H1 (cell line): ENCODE measurements at regions not wholly inside any gene's neighbourhood (a gene's known extent, or its start where the extent isn't known, plus 50 kb on each side); places are given as distances from the start of the nearest gene placed in this dataset.

Experiments
- CTCF ChIA-PET: fragments of 300-600 bp; sonication (Branson Sonifier 250); formaldehyde crosslinking; loops from one replicate; lab custom pipeline; 2021; ENCODE audit not compliant: partially characterized antibody; lab: Charles Lee
- POLR2A ChIA-PET: fragments of 300-600 bp; sonication (Branson Sonifier 250); formaldehyde crosslinking; loops from one replicate; lab custom pipeline; 2021; ENCODE audit warnings: inconsistent platforms; ENCODE audit not compliant: partially characterized antibody; lab: Charles Lee
- DNase-seq, 2 experiments: peaks; one replicate each; pipeline versions ENCODE4 v3.0.0 to v3.0.0-alpha.2; 2010 to 2022; ENCODE audit warnings: low spot score in 2 of 2, low read depth in 1 of 2, mixed read lengths in 1 of 2
- FAIRE-seq: peaks from 2 replicates; lab custom pipeline; 2011; peaks lifted over from hg19 to GRCh38; lab: Jason Lieb, UNC
- H2AFZ ChIP-seq: 2 replicates; pipeline ENCODE4 v1.8.1; 2012; ENCODE audit warnings: low read length, inconsistent platforms
- H2AK5ac ChIP-seq: 2 replicates; pipeline ENCODE4 v1.6.1; 2013; ENCODE audit warnings: low read depth, low read length
- H2BK120ac ChIP-seq: replicated peaks from 2 replicates; pipeline ENCODE3; 2013; ENCODE audit warnings: low read depth, low read length, inconsistent platforms
- H2BK12ac ChIP-seq: 2 replicates; pipeline ENCODE4 v1.6.1; 2013; ENCODE audit warnings: low read depth, low read length
- H2BK15ac ChIP-seq: 2 replicates; pipeline ENCODE4 v1.6.1; 2013; ENCODE audit warnings: low read length
- H2BK20ac ChIP-seq: 2 replicates; pipeline ENCODE4 v1.6.1; 2013; ENCODE audit warnings: low read length
- H2BK5ac ChIP-seq: 2 replicates; pipeline ENCODE4 v1.6.1; 2013; ENCODE audit warnings: low read depth, low read length
- H3K14ac ChIP-seq: 2 replicates; pipeline ENCODE4 v1.6.1; 2013; ENCODE audit warnings: inconsistent platforms; ENCODE audit not compliant: insufficient read length
- H3K18ac ChIP-seq: 2 replicates; pipeline ENCODE4 v1.6.1; 2013; ENCODE audit warnings: low read length; ENCODE audit errors: extremely low read depth
- H3K23ac ChIP-seq: 2 replicates; pipeline ENCODE4 v1.6.1; 2013; ENCODE audit warnings: inconsistent platforms; ENCODE audit not compliant: insufficient read length
- H3K23me2 ChIP-seq: 2 replicates; pipeline ENCODE4 v1.6.1; 2013; ENCODE audit warnings: low read depth, low read length
- H3K27ac ChIP-seq: 2 replicates; pipeline ENCODE4 v1.6.1; 2011; ENCODE audit warnings: low read depth, low read length, inconsistent platforms
- H3K27me3 ChIP-seq, 4 experiments: replicated peaks in 1 of 4; 1 replicate in 1 of 4; 2 replicates in 3 of 4; pipeline versions ENCODE4 v1.6.1 to v1.8.1; 2011 to 2013; ENCODE audit warnings: low read length in 3 of 4, mild to moderate bottlenecking in 3 of 4, inconsistent platforms in 2 of 4, mixed read lengths in 2 of 4, moderate library complexity in 1 of 4; ENCODE audit not compliant: control insufficient read depth in 3 of 4, insufficient read depth in 3 of 4; ENCODE audit errors: extremely low read depth in 1 of 4
- H3K36me3 ChIP-seq, 4 experiments: 2 replicates each; pipeline versions ENCODE4 v1.6.1 to v1.8.1; 2011 to 2013; ENCODE audit warnings: mild to moderate bottlenecking in 4 of 4, low read length in 3 of 4, moderate library complexity in 2 of 4, control low read depth in 1 of 4, inconsistent platforms in 1 of 4; ENCODE audit not compliant: insufficient read depth in 4 of 4, control insufficient read depth in 2 of 4
- H3K4ac ChIP-seq: replicated peaks from 2 replicates; pipeline ENCODE3; 2013; ENCODE audit warnings: low read length, low read depth, mixed read lengths, inconsistent platforms; ENCODE audit not compliant: insufficient read length
- H3K4me1 ChIP-seq, 4 experiments: replicated peaks in 1 of 4; 1 replicate in 1 of 4; 2 replicates in 3 of 4; pipeline versions ENCODE4 v1.6.1 to v1.8.1; 2011 to 2013; ENCODE audit warnings: low read length in 3 of 4, inconsistent platforms in 2 of 4, mixed read lengths in 1 of 4; ENCODE audit not compliant: insufficient read depth in 4 of 4, control insufficient read depth in 3 of 4
- H3K4me2 ChIP-seq, 2 experiments: 2 replicates each; pipeline versions ENCODE4 v1.6.1 to v1.8.1; 2011 to 2013; ENCODE audit warnings: low read depth in 2 of 2, low read length in 2 of 2, control low read depth in 1 of 2, inconsistent platforms in 1 of 2, mild to moderate bottlenecking in 1 of 2; ENCODE audit not compliant: insufficient read depth in 1 of 2
- H3K4me3 ChIP-seq, 4 experiments: fragments of 200-600, 300-600 bp in 1 of 4; sonication (generic), shearing (Covaris generic), sonication (Bioruptor Twin) in 1 of 4; 2 replicates each; pipeline versions ENCODE4 v1.5.1 to v1.8.1; 2011 to 2016; ENCODE audit warnings: low read length in 4 of 4, low read depth in 3 of 4, control low read depth in 2 of 4, inconsistent platforms in 2 of 4, mild to moderate bottlenecking in 2 of 4, mixed read lengths in 1 of 4, moderate library complexity in 1 of 4; ENCODE audit not compliant: insufficient read depth in 2 of 4; ENCODE audit errors: extremely low read depth in 1 of 4
- H3K56ac ChIP-seq: replicated peaks from 2 replicates; pipeline ENCODE3; 2013; ENCODE audit warnings: low read depth, mild to moderate bottlenecking, mixed read lengths, low read length, inconsistent platforms; ENCODE audit not compliant: insufficient read length
- H3K79me1 ChIP-seq: 2 replicates; pipeline ENCODE4 v1.6.1; 2013; ENCODE audit warnings: low read depth, low read length, control low read depth
- H3K79me2 ChIP-seq, 2 experiments: 2 replicates each; pipeline versions ENCODE4 v1.6.1 to v1.8.1; 2012 to 2013; ENCODE audit warnings: low read length in 2 of 2, mild to moderate bottlenecking in 2 of 2, inconsistent platforms in 1 of 2; ENCODE audit not compliant: insufficient read depth in 2 of 2, control insufficient read depth in 1 of 2
- H3K9ac ChIP-seq, 4 experiments: replicated peaks in 1 of 4; 1 replicate in 1 of 4; 2 replicates in 3 of 4; pipeline versions ENCODE4 v1.6.1 to v1.8.1; 2011 to 2013; ENCODE audit warnings: low read depth in 3 of 4, low read length in 3 of 4, control low read depth in 2 of 4, mild to moderate bottlenecking in 2 of 4, moderate library complexity in 2 of 4, inconsistent platforms in 1 of 4; ENCODE audit errors: extremely low read depth in 1 of 4
- H3K9me3 ChIP-seq, 2 experiments: 2 replicates each; pipeline versions ENCODE4 v1.6.1 to v1.8.1; 2012 to 2013; ENCODE audit warnings: mild to moderate bottlenecking in 2 of 2, moderate library complexity in 2 of 2, control low read depth in 1 of 2, inconsistent platforms in 1 of 2, low read depth in 1 of 2, low read length in 1 of 2, mixed read lengths in 1 of 2; ENCODE audit not compliant: insufficient read depth in 2 of 2
- H4K20me1 ChIP-seq, 2 experiments: replicated peaks in 1 of 2; 2 replicates each; pipeline versions ENCODE3 to v1.8.1; 2011 to 2013; ENCODE audit warnings: inconsistent platforms in 2 of 2, low read length in 2 of 2, mild to moderate bottlenecking in 1 of 2; ENCODE audit not compliant: insufficient read depth in 2 of 2, control insufficient read depth in 1 of 2
- H4K5ac ChIP-seq: 2 replicates; pipeline ENCODE4 v1.6.1; 2013; ENCODE audit warnings: low read length, low read depth, mixed read lengths, inconsistent platforms; ENCODE audit not compliant: insufficient read length
- H4K8ac ChIP-seq: 2 replicates; pipeline ENCODE4 v1.8.0; 2013; ENCODE audit warnings: mild to moderate bottlenecking, moderate library complexity, low read length, inconsistent platforms; ENCODE audit not compliant: insufficient read depth; ENCODE audit errors: extremely low read depth
- H4K91ac ChIP-seq: replicated peaks from 2 replicates; pipeline ENCODE3; 2013; ENCODE audit warnings: low read length, mixed read lengths, inconsistent platforms; ENCODE audit not compliant: insufficient read length
- ATF2 ChIP-seq: IDR thresholded peaks from 2 replicates; pipeline ENCODE4 v1.6.1; 2012; ENCODE audit warnings: low read length, inconsistent platforms
- CBX8 ChIP-seq: fragments of 300-800, 300-1000 bp; sonication (generic); IDR thresholded peaks from 2 replicates; pipeline ENCODE4 v1.7.1; 2016; ENCODE audit warnings: low read depth, low read length, borderline replicate concordance
- HDAC2 ChIP-seq, 2 experiments: fragments of 300-600 bp in 1 of 2; sonication (generic) in 1 of 2; IDR thresholded peaks; 2 replicates each; pipeline ENCODE4 v1.6.1; 2011 to 2012; ENCODE audit warnings: low read depth in 2 of 2, low read length in 2 of 2, mild to moderate bottlenecking in 2 of 2, moderate library complexity in 2 of 2, borderline replicate concordance in 1 of 2, inconsistent platforms in 1 of 2
- KDM4A ChIP-seq: IDR thresholded peaks from one replicate; pipeline ENCODE4 v1.7.1; 2012; ENCODE audit warnings: low read depth, mild to moderate bottlenecking, moderate library complexity, low read length, inconsistent platforms; ENCODE audit not compliant: severe bottlenecking
- KDM5A ChIP-seq: fragments of 200-600 bp; IDR thresholded peaks from 2 replicates; pipeline ENCODE4 v1.7.1; 2012; ENCODE audit warnings: mild to moderate bottlenecking, low read length, inconsistent platforms, mixed read lengths
- RBBP5 ChIP-seq: IDR thresholded peaks from 2 replicates; pipeline ENCODE4 v1.7.1; 2012; ENCODE audit warnings: low read depth, mild to moderate bottlenecking, inconsistent platforms, low read length, moderate library complexity, borderline replicate concordance
- RNF2 ChIP-seq: fragments of 200-900, 300-1000 bp; sonication (generic); IDR thresholded peaks from 2 replicates; pipeline ENCODE4 v1.7.1; 2016; ENCODE audit warnings: borderline replicate concordance, low read depth, mild to moderate bottlenecking, antibody characterized with exemption, low read length; ENCODE audit not compliant: poor library complexity, severe bottlenecking; ENCODE audit errors: missing control alignments
- SP2 ChIP-seq: IDR thresholded peaks from 2 replicates; pipeline ENCODE4 v1.6.1; 2012; ENCODE audit warnings: mild to moderate bottlenecking, low read length, inconsistent platforms
- TAF1 ChIP-seq: IDR thresholded peaks from 2 replicates; pipeline ENCODE4 v1.6.1; 2011; ENCODE audit warnings: mild to moderate bottlenecking, low read depth, low read length
- TBP ChIP-seq: IDR thresholded peaks from 2 replicates; pipeline ENCODE4 v1.6.1; 2011; ENCODE audit warnings: low read depth, low read length, improper control_type of control experiment
- YY1 ChIP-seq: IDR thresholded peaks from 2 replicates; pipeline ENCODE4 v1.6.1; 2011; ENCODE audit warnings: low read depth, mild to moderate bottlenecking, low read length
- WGBS, 2 experiments: shearing (Covaris generic) in 1 of 2; methylation state at CpG; one replicate each; pipeline versions ENCODE4 v1.1.6 to v1.1.7; 2013 to 2015; ENCODE audit warnings: low lambda C conversion rate in 2 of 2, mixed read lengths in 2 of 2, inconsistent platforms in 1 of 2, low coverage in 1 of 2, missing lambda C conversion rate in 1 of 2; ENCODE audit not compliant: insufficient replicate concordance in 2 of 2, insufficient coverage in 1 of 2, insufficient read length in 1 of 2; ENCODE audit errors: extremely low coverage in 1 of 2, missing lambda C conversion rate in 1 of 2; 5-methylcytosine and 5-hydroxymethylcytosine counted together

GRCh38 chr10:65323802-65324201 lies 1602.0 kb upstream of the LRRTM3 start:
- H3K23ac ChIP-seq, result no peak overlapping the region
- no peaks in the 10 kb centered on the region for H3K79me2 ChIP-seq
- no peak overlapping the region for H2BK15ac ChIP-seq
- H2AK5ac ChIP-seq, result no peak overlapping the region
- WGBS, 2 experiments, result 95% methylated on average over 6 of the region's 6 CpGs; no CpG with 5 or more reads in 1 of the 2 experiments
- H3K27me3 ChIP-seq, result no peaks in the 10 kb centered on the region
- no peaks in the 10 kb centered on the region for H3K9me3 ChIP-seq
- ChIA-PET CTCF (interaction anchor here (0.6 kb wide), 1 partner anchor 776 kb away, joined by 3 read pairs; no protein-coding TSS in a partner anchor), POLR2A (no interaction called here)
- H4K8ac ChIP-seq, result no peak overlapping the region
- H3K36me3 ChIP-seq, result no peaks in the 10 kb centered on the region
- no peak overlapping the region for H3K4ac ChIP-seq
- H3K79me1 ChIP-seq, result no peaks in the 10 kb centered on the region
- peaks cover 0 to 12% (median under 1%) of the 10 kb centered on the region in 4 experiments; a peak in 3 of 7 replicates for H3K4me1 ChIP-seq
- no peaks in the 10 kb centered on the region for H3K23me2 ChIP-seq
- H2BK12ac ChIP-seq, result no peak overlapping the region
- no peak overlapping the region for H2BK5ac ChIP-seq
- H3K14ac ChIP-seq, result no peak overlapping the region
- FAIRE-seq, result no peak
- no peak overlapping the region for H3K9ac ChIP-seq
- no peak overlapping the region for H3K18ac ChIP-seq
- no peaks in the 10 kb centered on the region for H4K20me1 ChIP-seq
- H3K4me2 ChIP-seq, result no peak overlapping the region
- no peak overlapping the region for H4K5ac ChIP-seq
- H3K56ac ChIP-seq, result no peak overlapping the region
- no peak for TF ChIP-seq YY1
- no peak for TF ChIP-seq RNF2
- TF ChIP-seq TBP, result no peak
- TF ChIP-seq SP2, result no peak
- no peak for TF ChIP-seq RBBP5
- no peak for TF ChIP-seq TAF1
- no peak for TF ChIP-seq HDAC2 (IDR thresholded peaks at IDR 0.05; ENCODE audit: borderline replicate concordance in 1 of 2, low read depth in 2 of 2, low read length in 2 of 2)
- TF ChIP-seq ATF2, result no peak
- no peak for TF ChIP-seq KDM5A
- no peak for TF ChIP-seq CBX8
- TF ChIP-seq KDM4A, result no peak
- no peak overlapping the region for H2AFZ ChIP-seq
- no peak overlapping the region for H2BK20ac ChIP-seq
- no peak for DNase-seq
- H3K27ac ChIP-seq, result no peak overlapping the region
- no peak overlapping the region for H2BK120ac ChIP-seq
- no peak overlapping the region for H3K4me3 ChIP-seq
- no peak overlapping the region for H4K91ac ChIP-seq
